GM23338 (cell line): ENCODE measurements at regions not wholly inside any gene's neighbourhood (a gene's known extent, or its start where the extent isn't known, plus 50 kb on each side); places are given as distances from the start of the nearest gene placed in this dataset.

ENCODE experiments used
- ATAC-seq: fragments of 200-7000 bp; cut with Tn5 transposase; 3 replicates; pipeline ENCODE4 v1.9.1; 2020
- DNase-seq: peaks from one replicate; pipeline ENCODE4 v3.0.0-alpha.2; 2015; ENCODE audit warnings: low spot score
- H2AFZ ChIP-seq: fragments of 200-600 bp; sonication (generic); 2 replicates; pipeline ENCODE4 v1.8.0; 2016; ENCODE audit warnings: antibody characterized with exemption, mild to moderate bottlenecking, moderate library complexity
- H3F3A ChIP-seq: fragments of 200-600 bp; sonication (generic); replicated peaks from 2 replicates; pipeline ENCODE4 v1.8.0; 2017; ENCODE audit warnings: antibody characterized with exemption, mixed run types, low read depth
- H3K27ac ChIP-seq: fragments of 200-600 bp; sonication (generic); 2 replicates; pipeline ENCODE4 v1.6.1; 2016; ENCODE audit warnings: low read depth
- H3K27me3 ChIP-seq: fragments of 200-600 bp; sonication (generic); 2 replicates; pipeline ENCODE4 v1.8.0; 2016; ENCODE audit warnings: mild to moderate bottlenecking, mixed run types, moderate library complexity; ENCODE audit not compliant: insufficient read depth
- H3K36me3 ChIP-seq: fragments of 200-600 bp; sonication (generic); 2 replicates; pipeline ENCODE4 v1.8.0; 2016; ENCODE audit warnings: mild to moderate bottlenecking; ENCODE audit not compliant: insufficient read depth
- H3K4me1 ChIP-seq: fragments of 200-600 bp; sonication (generic); 2 replicates; pipeline ENCODE4 v1.8.0; 2016; ENCODE audit warnings: mild to moderate bottlenecking, moderate library complexity; ENCODE audit not compliant: insufficient read depth
- H3K4me2 ChIP-seq: fragments of 200-600 bp; sonication (generic); 2 replicates; pipeline ENCODE4 v1.7.1; 2017; ENCODE audit warnings: mixed run types
- H3K4me3 ChIP-seq: fragments of 200-600 bp; sonication (generic); 2 replicates; pipeline ENCODE4 v1.6.1; 2016; ENCODE audit warnings: mixed run types
- H3K79me2 ChIP-seq: fragments of 200-600 bp; sonication (generic); replicated peaks from 2 replicates; pipeline ENCODE4 v1.8.0; 2017; ENCODE audit warnings: mild to moderate bottlenecking; ENCODE audit not compliant: insufficient read depth
- H3K9me2 ChIP-seq: fragments of 200-600 bp; sonication (generic); 2 replicates; pipeline ENCODE4 v1.8.0; 2017; ENCODE audit not compliant: insufficient read depth
- H4K20me1 ChIP-seq: fragments of 200-600 bp; sonication (generic); replicated peaks from 2 replicates; pipeline ENCODE4 v1.8.0; 2017; ENCODE audit warnings: mild to moderate bottlenecking; ENCODE audit not compliant: insufficient read depth
- H3K27ac Mint-ChIP-seq: 2 replicates; pipeline ENCODE4 v1.8.0; 2020; ENCODE audit warnings: inconsistent platforms, mild to moderate bottlenecking, moderate library complexity, mixed read lengths
- H3K27me3 Mint-ChIP-seq: 3 replicates; pipeline ENCODE4 v1.8.0; 2022; ENCODE audit warnings: low read depth, mild to moderate bottlenecking, moderate library complexity, mixed read lengths, inconsistent platforms; ENCODE audit not compliant: insufficient read depth, poor library complexity
- H3K36me3 Mint-ChIP-seq: 3 replicates; pipeline ENCODE4 v1.8.0; 2021; ENCODE audit warnings: low read depth, mild to moderate bottlenecking, inconsistent platforms, moderate library complexity, mixed read lengths
- H3K4me1 Mint-ChIP-seq: 3 replicates; pipeline ENCODE4 v1.8.0; 2020; ENCODE audit warnings: mild to moderate bottlenecking, inconsistent platforms, mixed read lengths
- H3K4me3 Mint-ChIP-seq: 3 replicates; pipeline ENCODE4 v1.8.0; 2021; ENCODE audit warnings: moderate library complexity, mild to moderate bottlenecking, inconsistent platforms, mixed read lengths
- H3K9me3 Mint-ChIP-seq: 3 replicates; pipeline ENCODE4 v1.8.0; 2020; ENCODE audit warnings: moderate library complexity, mild to moderate bottlenecking, inconsistent platforms, mixed read lengths
- CREB1 ChIP-seq: fragments of 250-450 bp; sonication (Bioruptor Pico); IDR thresholded peaks from 2 replicates; pipeline ENCODE4 v1.5.0; 2020; ENCODE audit warnings: low read depth, mild to moderate bottlenecking, moderate library complexity
- CTCF ChIP-seq, 2 experiments: fragments of 200-600 bp in 1 of 2; sonication (generic) in 1 of 2; conservative IDR thresholded peaks; 2 replicates each; pipeline versions ENCODE4 v1.5.1 to v1.6.1; 2016 to 2017; ENCODE audit warnings: antibody characterized with exemption in 2 of 2, low read depth in 2 of 2, mild to moderate bottlenecking in 2 of 2, moderate library complexity in 1 of 2
- ETS1 ChIP-seq: IDR thresholded peaks from 2 replicates; pipeline ENCODE4 v1.6.1; 2016; ENCODE audit warnings: antibody characterized with exemption
- EZH2 ChIP-seq: fragments of 200-600 bp; sonication (generic); IDR thresholded peaks from one replicate; pipeline ENCODE4 v1.8.0; 2017; ENCODE audit warnings: antibody characterized with exemption, mild to moderate bottlenecking, low read depth; ENCODE audit not compliant: unreplicated experiment
- EZH2phosphoT487 ChIP-seq: fragments of 200-600 bp; sonication (generic); IDR thresholded peaks from one replicate; pipeline ENCODE4 v1.8.1; 2018; ENCODE audit warnings: antibody characterized with exemption; ENCODE audit not compliant: unreplicated experiment
- JUNB ChIP-seq: IDR thresholded peaks from one replicate; pipeline ENCODE4 v1.6.1; 2016; ENCODE audit warnings: antibody characterized with exemption; ENCODE audit not compliant: unreplicated experiment
- NANOG ChIP-seq: IDR thresholded peaks from 2 replicates; pipeline ENCODE4 v1.6.1; 2016; ENCODE audit warnings: antibody characterized with exemption, borderline replicate concordance
- POLR2AphosphoS5 ChIP-seq: IDR thresholded peaks from 2 replicates; pipeline ENCODE4 v1.6.1; 2016; ENCODE audit warnings: antibody characterized with exemption, low read depth
- REST ChIP-seq: IDR thresholded peaks from one replicate; pipeline ENCODE4 v1.6.1; 2018; ENCODE audit warnings: antibody characterized with exemption; ENCODE audit not compliant: unreplicated experiment
- STAT1 ChIP-seq: IDR thresholded peaks from one replicate; pipeline ENCODE4 v1.6.1; 2016; ENCODE audit warnings: antibody characterized with exemption; ENCODE audit not compliant: unreplicated experiment
- ZNF114 ChIP-seq: fragments of 250-450 bp; sonication (Bioruptor Pico); IDR thresholded peaks from 2 replicates; pipeline ENCODE4 v1.5.0; 2020; ENCODE audit warnings: mild to moderate bottlenecking, moderate library complexity
- ZNF331 ChIP-seq: fragments of 250-450 bp; sonication (Bioruptor Pico); IDR thresholded peaks from 2 replicates; pipeline ENCODE4 v1.5.0; 2020; ENCODE audit warnings: low read depth, mild to moderate bottlenecking, moderate library complexity
- ZNF462 ChIP-seq: fragments of 250-450 bp; sonication (Bioruptor Pico); IDR thresholded peaks from 2 replicates; pipeline ENCODE4 v1.5.0; 2020; ENCODE audit warnings: mild to moderate bottlenecking, moderate library complexity

- Histone ChIP-seq H3K27me3 (no peaks in the 10 kb centered on the region), H3F3A (no peaks in the 10 kb centered on the region), H3K4me2 (no peak overlapping the region), H3K4me3 (no peak overlapping the region), H2AFZ (no peak overlapping the region; the same call in 1 of the 2 replicates), H3K27ac (no peak overlapping the region), H3K4me1 (no peaks in the 10 kb centered on the region), H3K9me2 (peaks cover 4% of the 10 kb centered on the region; the same call in 1 of the 2 replicates), H4K20me1 (no peaks in the 10 kb centered on the region), H3K79me2 (no peaks in the 10 kb centered on the region), H3K36me3 (no peaks in the 10 kb centered on the region)
- no peaks in the 10 kb centered on the region for H3K36me3 Mint-ChIP-seq
- no peaks in the 10 kb centered on the region for H3K27me3 Mint-ChIP-seq
- no peak for ATAC-seq
- no peaks in the 10 kb centered on the region for H3K9me3 Mint-ChIP-seq
- DNase-seq = no peak
- no peak overlapping the region for H3K27ac Mint-ChIP-seq
- H3K4me3 Mint-ChIP-seq = no peak overlapping the region
- no peaks in the 10 kb centered on the region for H3K4me1 Mint-ChIP-seq
- TF ChIP-seq CREB1 (no peak), REST (no peak), POLR2AphosphoS5 (no peak), CTCF (conservative IDR thresholded peaks at IDR 0.05; ENCODE audit: low read depth in 2 of 2) (no peak), JUNB (no peak), ZNF114 (no peak), ZNF331 (no peak), EZH2phosphoT487 (no peak), NANOG (no peak), EZH2 (no peak), ZNF462 (CRISPR knock-in tag) (no peak), STAT1 (no peak), ETS1 (no peak)
Observed at GRCh38 chr4:66223068-66223703, 552.9 kb upstream of the EPHA5 start.
